ENCODE measurements at regions not wholly inside any gene's neighbourhood (a gene's known extent, or its start where the extent isn't known, plus 50 kb on each side); places are given as distances from the start of the nearest gene placed in this dataset.

GRCh38 chr5:152255411-152255810 lies 149.7 kb downstream of the NMUR2 start:
- ChIA-PET CTCF (no interaction called here), POLR2A (no interaction called here)
- DNase-seq (ENCODE audit: low read depth, low spot score) = no peak
- H3K4me3 ChIP-seq (ENCODE audit: low read depth, low read length) = no peak overlapping the region
- no peak for TF ChIP-seq CTCF (IDR thresholded peaks at IDR 0.05; ENCODE audit: insufficient read depth, low read length, missing control alignments)

- POLR2A ChIA-PET = no interaction called here
- H3K4me3 ChIP-seq (ENCODE audit: low read depth, low read length) = no peak overlapping the region
- CTCF ChIA-PET = no interaction called here
- no peak for TF ChIP-seq CTCF (IDR thresholded peaks at IDR 0.05; ENCODE audit: insufficient read depth, low read length, missing control alignments)
- no peak for DNase-seq (ENCODE audit: low read depth, low spot score)
These were observed 157.2 kb downstream of the NMUR2 start for GRCh38 chr5:152247850-152248385.

GRCh38 chr5:152246401-152246800 lies 158.7 kb downstream of the NMUR2 start:
- ChIA-PET POLR2A (no interaction called here), CTCF (no interaction called here)
- no peak for TF ChIP-seq CTCF (IDR thresholded peaks at IDR 0.05; ENCODE audit: insufficient read depth, low read length, missing control alignments)
- H3K4me3 ChIP-seq (ENCODE audit: low read depth, low read length) = no peak overlapping the region
- DNase-seq (ENCODE audit: low read depth, low spot score) = no peak

DNA sequence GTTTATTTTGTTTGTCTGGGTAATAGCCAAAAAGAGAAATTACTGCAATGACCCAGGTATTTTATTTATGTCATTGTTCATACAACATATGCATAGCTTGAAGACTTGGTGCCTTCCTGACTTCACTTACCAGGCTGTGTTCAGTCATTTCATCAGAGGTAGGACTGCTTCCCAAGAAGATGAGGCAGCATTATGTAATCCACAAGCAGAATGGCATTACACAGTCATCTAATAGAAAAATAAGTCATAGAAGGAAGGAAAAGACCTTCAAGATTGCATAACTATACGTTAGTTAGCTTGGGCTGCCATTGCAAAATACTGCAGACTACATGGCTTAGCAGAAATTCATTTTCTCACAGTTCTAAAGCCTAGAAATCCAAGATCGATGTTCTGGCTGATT lies 167.5 kb downstream of the NMUR2 start:
- no peak overlapping the region for H3K4me3 ChIP-seq (ENCODE audit: low read depth, low read length)
- ChIA-PET CTCF (no interaction called here), POLR2A (no interaction called here)
- no peak for TF ChIP-seq CTCF (IDR thresholded peaks at IDR 0.05; ENCODE audit: insufficient read depth, low read length, missing control alignments)
- no peak for DNase-seq (ENCODE audit: low read depth, low spot score)

DNA sequence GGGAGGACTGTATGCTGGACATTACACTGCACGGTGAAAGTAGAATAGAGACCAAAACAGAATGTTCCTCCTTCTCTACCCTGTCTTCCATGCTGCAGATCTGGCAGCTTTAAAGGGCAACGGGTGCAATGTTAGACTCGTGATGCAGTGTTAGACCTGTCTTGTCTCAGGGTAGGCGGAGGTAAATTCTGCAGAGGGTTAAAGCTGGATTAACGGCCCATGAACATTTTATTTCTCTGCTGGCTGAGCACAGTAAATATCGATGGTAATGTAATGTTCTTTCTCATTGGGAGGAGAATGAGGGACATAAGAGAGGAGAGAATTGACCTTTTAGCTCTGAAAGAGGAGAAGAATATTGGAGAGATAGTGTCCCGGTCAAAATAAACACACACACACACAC lies 178.9 kb downstream of the NMUR2 start:
- no peak overlapping the region for H3K4me3 ChIP-seq (ENCODE audit: low read depth, low read length)
- ChIA-PET CTCF (no interaction called here), POLR2A (no interaction called here)
- TF ChIP-seq CTCF (IDR thresholded peaks at IDR 0.05; ENCODE audit: insufficient read depth, low read length, missing control alignments) = no peak
- DNase-seq (ENCODE audit: low read depth, low spot score) = no peak

DNA sequence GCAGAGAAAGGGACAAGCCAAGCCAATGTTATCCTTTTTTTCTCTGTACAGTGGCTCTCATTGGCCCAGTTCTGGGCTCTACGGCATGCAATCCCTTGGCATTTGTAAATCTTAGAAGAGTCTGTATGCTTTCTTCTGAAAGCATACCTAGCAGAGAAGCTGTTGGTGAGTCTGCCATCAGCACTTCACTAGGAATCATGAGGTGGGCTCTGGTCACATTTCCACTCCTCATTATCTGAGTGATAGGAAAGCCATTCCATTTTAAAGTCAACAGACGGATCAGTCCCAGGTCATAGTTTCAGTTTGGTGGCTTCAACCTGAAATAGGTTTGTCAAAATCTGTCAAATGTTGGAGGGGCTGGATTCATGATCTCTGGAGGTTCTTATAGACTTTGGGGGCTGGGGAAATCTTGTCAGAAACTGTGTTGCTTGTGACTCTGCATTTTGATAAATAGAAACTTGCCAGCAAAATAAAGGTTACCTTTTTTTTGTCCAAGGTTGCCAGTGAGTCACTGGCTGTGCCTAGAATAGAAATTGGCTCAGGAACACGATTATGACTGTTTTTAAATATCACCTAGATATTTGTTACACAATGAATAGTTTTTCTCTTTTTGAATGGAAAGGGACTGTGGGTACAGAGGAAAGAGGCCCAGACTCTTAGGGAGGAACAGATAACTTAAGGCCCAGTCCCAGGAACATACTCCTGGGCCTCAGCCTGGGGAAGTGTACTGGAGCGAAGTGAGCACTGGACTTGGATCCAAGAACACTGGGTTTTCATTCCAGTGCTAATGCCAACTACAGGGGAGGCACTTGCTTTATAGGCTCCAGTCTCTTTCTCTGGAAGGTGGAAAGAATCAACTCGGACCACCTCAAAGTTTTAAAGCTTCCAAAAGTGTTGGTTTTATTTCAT lies 183.1 kb downstream of the NMUR2 start:
- TF ChIP-seq CTCF (IDR thresholded peaks at IDR 0.05; ENCODE audit: insufficient read depth, low read length, missing control alignments) = no peak
- POLR2A ChIA-PET = no interaction called here
- CTCF ChIA-PET = no interaction called here

More for the DNA sequence above, 183.1 kb downstream of the NMUR2 start:
- H3K4me3 ChIP-seq (ENCODE audit: low read depth, low read length) = no peak overlapping the region
- DNase-seq (ENCODE audit: low read depth, low spot score) = no peak
